ENCODE measurements at regions not wholly inside any gene's neighbourhood (a gene's known extent, or its start where the extent isn't known, plus 50 kb on each side); places are given as distances from the start of the nearest gene placed in this dataset.

GRCh38 chr1:228957535-228957934, 222.3 kb downstream of the RHOU start:
- Histone ChIP-seq H3K4me3 (no peak overlapping the region), H3K9me3 (peaks cover 0 to 7% of the 10 kb centered on the region in 2 donors), H3K4me1 (no peaks in the 10 kb centered on the region), H3K36me3 (no peaks in the 10 kb centered on the region), H3K27ac (no peak overlapping the region), H3K27me3 (no peaks in the 10 kb centered on the region)
- no peak for TF ChIP-seq CTCF (IDR thresholded peaks at IDR 0.05)
- no peak for DNase-seq (ENCODE audit: low spot score)

- Histone ChIP-seq H3K27ac (no peak overlapping the region), H3K4me1 (no peaks in the 10 kb centered on the region), H3K36me3 (no peaks in the 10 kb centered on the region), H3K9me3 (peaks cover 0 to 7% of the 10 kb centered on the region in 2 donors), H3K4me3 (no peak overlapping the region), H3K27me3 (no peaks in the 10 kb centered on the region)
- no peak for DNase-seq (ENCODE audit: low spot score)
- no peak for TF ChIP-seq CTCF (IDR thresholded peaks at IDR 0.05)
Observed at GRCh38 chr1:228958121-228958520, 222.8 kb downstream of the RHOU start.

DNA sequence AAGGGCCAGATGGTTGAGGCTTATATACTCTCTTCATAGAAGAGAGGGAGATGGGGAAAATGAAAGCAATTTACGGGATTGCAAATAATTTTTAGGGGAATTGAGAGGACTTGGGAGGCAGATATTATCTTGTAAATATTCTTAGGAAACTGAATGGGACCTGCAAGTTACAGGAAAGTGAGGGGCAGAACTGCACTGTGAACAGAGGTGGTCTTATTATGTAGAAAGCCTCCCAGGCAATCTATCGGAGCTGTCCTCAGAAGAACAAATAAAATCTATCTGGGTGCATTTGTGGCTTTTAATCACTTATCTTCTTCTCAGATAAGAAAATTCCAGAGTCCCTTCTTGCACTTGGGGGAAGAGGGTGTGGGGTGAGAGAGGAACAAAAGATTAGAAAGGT, 223.5 kb downstream of the RHOU start:
- no peaks in the 10 kb centered on the region for H3K27me3 ChIP-seq
- peaks cover 0 to 7% of the 10 kb centered on the region in 2 donors for H3K9me3 ChIP-seq
- no peak overlapping the region for H3K4me3 ChIP-seq
- no peaks in the 10 kb centered on the region for H3K4me1 ChIP-seq
- TF ChIP-seq CTCF (IDR thresholded peaks at IDR 0.05), result no peak
- H3K27ac ChIP-seq, result no peak overlapping the region
- no peaks in the 10 kb centered on the region for H3K36me3 ChIP-seq
- DNase-seq (ENCODE audit: low spot score), result no peak

GRCh38 chr1:228960705-228961104, 225.4 kb downstream of the RHOU start:
- H3K4me1 ChIP-seq, result peaks cover 0 to 10% of the 10 kb centered on the region in 2 donors
- no peaks in the 10 kb centered on the region for H3K9me3 ChIP-seq
- DNase-seq (ENCODE audit: low spot score), result no peak
- H3K27me3 ChIP-seq, result no peaks in the 10 kb centered on the region
- H3K36me3 ChIP-seq, result no peaks in the 10 kb centered on the region
- TF ChIP-seq CTCF (IDR thresholded peaks at IDR 0.05), result no peak
- H3K4me3 ChIP-seq, result no peak overlapping the region
- H3K27ac ChIP-seq, result no peak overlapping the region

DNA sequence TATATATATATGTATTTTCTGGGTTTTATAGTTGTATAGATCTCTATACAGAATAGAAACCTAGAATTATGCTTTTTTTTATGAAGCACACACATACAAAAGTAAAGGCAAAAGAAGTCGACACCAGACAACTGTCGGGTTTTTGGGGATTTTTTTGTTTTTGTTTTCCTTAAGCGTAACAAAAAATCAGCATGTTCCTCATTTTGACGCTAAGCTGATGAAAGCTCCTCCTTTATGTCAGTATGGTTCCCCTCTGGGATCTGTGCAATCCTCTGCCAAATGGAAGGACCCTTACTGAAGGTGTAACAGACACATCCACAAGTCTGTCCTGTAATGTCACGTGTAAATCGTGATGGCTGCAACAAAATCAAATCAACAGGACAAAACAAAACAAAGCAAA, 226.2 kb downstream of the RHOU start:
- no peak for TF ChIP-seq CTCF (IDR thresholded peaks at IDR 0.05)
- H3K4me3 ChIP-seq, result no peak overlapping the region
- H3K36me3 ChIP-seq, result no peaks in the 10 kb centered on the region
- H3K27ac ChIP-seq, result no peak overlapping the region
- H3K4me1 ChIP-seq, result peaks cover 0 to 10% of the 10 kb centered on the region in 2 donors
- H3K27me3 ChIP-seq, result no peaks in the 10 kb centered on the region
- no peaks in the 10 kb centered on the region for H3K9me3 ChIP-seq
- DNase-seq (ENCODE audit: low spot score), result no peak

DNA sequence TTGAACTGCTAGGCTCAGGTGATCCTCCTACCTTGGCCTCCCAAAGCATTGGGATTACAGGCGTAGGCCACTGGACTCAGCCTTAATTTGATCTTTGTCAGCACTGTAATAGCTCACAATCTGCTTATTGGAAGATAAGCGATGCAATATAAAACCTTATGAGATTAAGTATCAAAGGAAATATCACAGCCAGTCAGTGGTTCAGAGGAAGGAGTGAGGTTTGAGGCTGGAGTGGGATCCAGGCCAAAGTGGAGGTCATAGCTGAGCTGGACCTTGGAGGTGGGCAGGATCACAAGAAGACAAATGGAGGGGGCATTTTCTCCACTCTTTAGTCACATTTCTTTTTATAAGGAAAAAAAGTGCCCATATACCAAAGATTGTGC, 228.5 kb downstream of the RHOU start:
- DNase-seq (ENCODE audit: low spot score), result no peak
- Histone ChIP-seq H3K4me1 (peaks cover 0 to 10% of the 10 kb centered on the region in 2 donors), H3K36me3 (no peaks in the 10 kb centered on the region), H3K27ac (peak overlapping the region; percentile 57 to 78), H3K4me3 (no peak overlapping the region), H3K9me3 (no peaks in the 10 kb centered on the region), H3K27me3 (no peaks in the 10 kb centered on the region)
- no peak for TF ChIP-seq CTCF (IDR thresholded peaks at IDR 0.05)
